Right renal cortex interstitium (tissue), 3 donors: ENCODE measurements at regions not wholly inside any gene's neighbourhood (a gene's known extent, or its start where the extent isn't known, plus 50 kb on each side); places are given as distances from the start of the nearest gene placed in this dataset.

Experiments
- DNase-seq, 3 donors: peaks; one replicate each; pipeline ENCODE4 v3.0.0-alpha.2; 2013; ENCODE audit warnings: low read depth in 3 of 3, low spot score in 2 of 3

GRCh38 chrX:39204945-39205344 is 403.7 kb downstream of the MID1IP1 start:
- no peak for DNase-seq

GRCh38 chrX:39205467-39205866 is 404.2 kb downstream of the MID1IP1 start:
- DNase-seq: no peak

- no peak for DNase-seq
These were observed 405.3 kb downstream of the MID1IP1 start for GRCh38 chrX:39206399-39207145.

GRCh38 chrX:39211501-39211900 is 410.2 kb downstream of the MID1IP1 start:
- DNase-seq: no peak

- no peak for DNase-seq
These were observed 411.2 kb downstream of the MID1IP1 start for GRCh38 chrX:39212456-39212855.

GRCh38 chrX:39214387-39215126 is 413.3 kb downstream of the MID1IP1 start:
- DNase-seq: no peak

- DNase-seq: no peak
These were observed 419.7 kb downstream of the MID1IP1 start for GRCh38 chrX:39220952-39221351.

GRCh38 chrX:39222346-39223113 is 421.3 kb downstream of the MID1IP1 start:
- no peak for DNase-seq

- DNase-seq: no peak
These were observed 425.0 kb downstream of the MID1IP1 start for GRCh38 chrX:39226251-39226650.

- DNase-seq: no peak
These were observed 426.1 kb downstream of the MID1IP1 start for GRCh38 chrX:39227371-39227770.

GRCh38 chrX:39238006-39238405 is 436.7 kb downstream of the MID1IP1 start:
- no peak for DNase-seq

- DNase-seq: no peak
These were observed 440.9 kb downstream of the MID1IP1 start for GRCh38 chrX:39242187-39242586.

- DNase-seq: no peak
These were observed 442.9 kb downstream of the MID1IP1 start for GRCh38 chrX:39244147-39244546.

- DNase-seq: no peak
These were observed 443.8 kb downstream of the MID1IP1 start for GRCh38 chrX:39245024-39245423.

- no peak for DNase-seq
These were observed 446.3 kb downstream of the MID1IP1 start for GRCh38 chrX:39247536-39247935.

- no peak for DNase-seq
These were observed 447.1 kb downstream of the MID1IP1 start for GRCh38 chrX:39248330-39248729.

- DNase-seq: no peak
These were observed 448.7 kb downstream of the MID1IP1 start for GRCh38 chrX:39249999-39250398.

- no peak for DNase-seq
These were observed 450.7 kb downstream of the MID1IP1 start for GRCh38 chrX:39251995-39252394.

- no peak for DNase-seq
These were observed 452.3 kb downstream of the MID1IP1 start for GRCh38 chrX:39253551-39253950.

GRCh38 chrX:39258331-39258730 is 457.1 kb downstream of the MID1IP1 start:
- DNase-seq: no peak

GRCh38 chrX:39260965-39261364 is 459.7 kb downstream of the MID1IP1 start:
- DNase-seq: no peak
